A673 (cell line): ENCODE measurements at regions not wholly inside any gene's neighbourhood (a gene's known extent, or its start where the extent isn't known, plus 50 kb on each side); places are given as distances from the start of the nearest gene placed in this dataset.

ENCODE experiments used
- EZH2 ChIP-seq: fragments of 200-600 bp; sonication (generic); IDR thresholded peaks from 2 replicates; pipeline ENCODE4 v1.6.1; 2017; ENCODE audit warnings: borderline replicate concordance, low read depth, mild to moderate bottlenecking, mixed read lengths, antibody characterized with exemption, low read length; ENCODE audit not compliant: poor library complexity, severe bottlenecking
- TF ChIP-seq, protein P1 (sequence below): fragments of 300-800, 200-600 bp; sonication (generic); conservative IDR thresholded peaks from 2 replicates; pipeline ENCODE4 v1.5.1; 2017; ENCODE audit warnings: low read depth, mild to moderate bottlenecking, antibody characterized with exemption, low read length, moderate library complexity, mixed read lengths

DNA sequence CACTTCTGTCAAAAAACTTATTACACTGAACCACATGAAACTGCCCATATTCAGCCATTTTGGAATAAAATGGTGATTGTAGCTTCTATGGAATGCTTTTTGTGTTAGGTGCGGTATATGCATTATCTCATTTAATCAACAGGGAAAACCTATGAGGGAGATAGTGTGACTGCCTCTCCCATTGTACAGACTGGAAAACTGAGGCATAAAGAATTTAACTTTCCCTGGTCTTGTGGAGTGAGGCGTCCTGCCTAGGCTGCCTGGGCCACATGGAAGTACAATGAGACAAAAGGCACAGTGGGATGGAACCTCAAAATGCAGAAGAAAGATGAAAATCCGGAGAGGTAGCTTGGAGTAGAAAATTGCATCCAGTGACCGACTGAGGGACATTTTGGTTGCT lies 80.2 kb downstream of the RPLP1 start:
- TF ChIP-seq, protein P1, sequence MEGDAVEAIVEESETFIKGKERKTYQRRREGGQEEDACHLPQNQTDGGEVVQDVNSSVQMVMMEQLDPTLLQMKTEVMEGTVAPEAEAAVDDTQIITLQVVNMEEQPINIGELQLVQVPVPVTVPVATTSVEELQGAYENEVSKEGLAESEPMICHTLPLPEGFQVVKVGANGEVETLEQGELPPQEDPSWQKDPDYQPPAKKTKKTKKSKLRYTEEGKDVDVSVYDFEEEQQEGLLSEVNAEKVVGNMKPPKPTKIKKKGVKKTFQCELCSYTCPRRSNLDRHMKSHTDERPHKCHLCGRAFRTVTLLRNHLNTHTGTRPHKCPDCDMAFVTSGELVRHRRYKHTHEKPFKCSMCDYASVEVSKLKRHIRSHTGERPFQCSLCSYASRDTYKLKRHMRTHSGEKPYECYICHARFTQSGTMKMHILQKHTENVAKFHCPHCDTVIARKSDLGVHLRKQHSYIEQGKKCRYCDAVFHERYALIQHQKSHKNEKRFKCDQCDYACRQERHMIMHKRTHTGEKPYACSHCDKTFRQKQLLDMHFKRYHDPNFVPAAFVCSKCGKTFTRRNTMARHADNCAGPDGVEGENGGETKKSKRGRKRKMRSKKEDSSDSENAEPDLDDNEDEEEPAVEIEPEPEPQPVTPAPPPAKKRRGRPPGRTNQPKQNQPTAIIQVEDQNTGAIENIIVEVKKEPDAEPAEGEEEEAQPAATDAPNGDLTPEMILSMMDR = no peak
- TF ChIP-seq EZH2 = no peak
